HCT116 (cell line): ENCODE measurements at regions not wholly inside any gene's neighbourhood (a gene's known extent, or its start where the extent isn't known, plus 50 kb on each side); places are given as distances from the start of the nearest gene placed in this dataset.

Source experiments
- ATAC-seq: fragments of 200-7000 bp; cut with Tn5 transposase; 2 replicates; pipeline ENCODE4 v1.9.1; 2020; ENCODE audit warnings: mild to moderate bottlenecking, moderate library complexity
- BruUV-seq: library from RNA; stranded (reverse); fragments of 400-500 nt; replicated peaks from 2 replicates; lab custom pipeline; 2021; lab: Mats Ljungman, UMichigan
- CTCF ChIA-PET: fragments of 300-600 bp; sonication (Branson Sonifier 250); formaldehyde crosslinking; loops from one replicate; lab custom pipeline; 2021; ENCODE audit warnings: antibody characterized with exemption; lab: Charles Lee
- POLR2A ChIA-PET: fragments of 300-600, 350-600 bp; sonication (Branson Sonifier 250); formaldehyde crosslinking; loops from one replicate; lab custom pipeline; 2021; ENCODE audit warnings: antibody characterized with exemption; lab: Charles Lee
- RAD21 ChIA-PET, 2 experiments: fragments of 300-600 bp; sonication (Branson Sonifier 250); formaldehyde crosslinking; loops; one replicate each; lab custom pipeline; 2023; ENCODE audit warnings: low total read pairs in 2 of 2; ENCODE audit not compliant: uncharacterized antibody in 2 of 2, unreplicated experiment in 2 of 2, low non-redundant PET in 1 of 2; lab: Charles Lee
- DNase-seq: peaks from one replicate; pipeline ENCODE4 v3.0.0-alpha.2; 2010; ENCODE audit warnings: low read depth, low spot score
- H2AFZ ChIP-seq: fragments of 200-600 bp; shearing (Covaris generic), sonication (generic); 2 replicates; pipeline ENCODE4 v1.6.1; 2017; ENCODE audit warnings: low read depth, mixed run types, mixed read lengths, antibody characterized with exemption, low read length; ENCODE audit not compliant: poor library complexity, severe bottlenecking
- H3K27ac ChIP-seq: 2 replicates; pipeline ENCODE4 v1.5.1; 2012; ENCODE audit warnings: low read depth, low read length
- H3K27me3 ChIP-seq: fragments of 200-600 bp; sonication (generic); 2 replicates; pipeline ENCODE4 v1.6.1; 2016; ENCODE audit warnings: mixed run types, low read length, mixed read lengths; ENCODE audit not compliant: insufficient read depth
- H3K36me3 ChIP-seq, 2 experiments: fragments of 200-500 bp in 1 of 2; fragments of 200-600 bp in 1 of 2; sonication (Bioruptor generic) in 1 of 2; sonication (generic) in 1 of 2; 2 replicates each; pipeline versions ENCODE4 v1.5.1 to v1.6.1; 2014 to 2016; ENCODE audit warnings: low read length in 2 of 2, inconsistent platforms in 1 of 2, mixed read lengths in 1 of 2, mixed run types in 1 of 2; ENCODE audit not compliant: insufficient read depth in 2 of 2, control insufficient read depth in 1 of 2
- H3K4me1 ChIP-seq, 2 experiments: fragments of 200-600 bp in 1 of 2; sonication (generic) in 1 of 2; 2 replicates each; pipeline versions ENCODE4 v1.5.1 to v1.6.1; 2012 to 2017; ENCODE audit warnings: low read length in 2 of 2, inconsistent platforms in 1 of 2, mild to moderate bottlenecking in 1 of 2, mixed read lengths in 1 of 2, mixed run types in 1 of 2, moderate library complexity in 1 of 2; ENCODE audit not compliant: insufficient read depth in 2 of 2, control insufficient read depth in 1 of 2
- H3K4me2 ChIP-seq: fragments of 200-600 bp; sonication (generic); 2 replicates; pipeline ENCODE4 v1.6.1; 2017; ENCODE audit warnings: mixed run types, low read length, mixed read lengths
- H3K4me3 ChIP-seq, 2 experiments: fragments of 200-600 bp in 1 of 2; sonication (generic) in 1 of 2; replicated peaks in 1 of 2; 2 replicates each; pipeline ENCODE4 v1.5.1; 2011 to 2016; ENCODE audit warnings: low read length in 2 of 2, control low read depth in 1 of 2, low read depth in 1 of 2, mild to moderate bottlenecking in 1 of 2, mixed read lengths in 1 of 2, mixed run types in 1 of 2
- H3K79me2 ChIP-seq: fragments of 200-600 bp; sonication (generic); 2 replicates; pipeline ENCODE4 v1.6.1; 2017; ENCODE audit warnings: mild to moderate bottlenecking, mixed run types, low read length, moderate library complexity, mixed read lengths; ENCODE audit not compliant: insufficient read depth
- H3K9ac ChIP-seq: fragments of 200-600 bp; sonication (generic); 2 replicates; pipeline ENCODE4 v1.6.1; 2016; ENCODE audit warnings: low read length, mixed read lengths
- H3K9me2 ChIP-seq: fragments of 200-600 bp; sonication (generic), shearing (Covaris generic); 2 replicates; pipeline ENCODE4 v1.6.1; 2017; ENCODE audit warnings: mixed run types, mild to moderate bottlenecking, moderate library complexity; ENCODE audit not compliant: insufficient read depth
- H3K9me3 ChIP-seq, 2 experiments: fragments of 200-500 bp in 1 of 2; fragments of 200-600 bp in 1 of 2; sonication (Bioruptor generic) in 1 of 2; sonication (generic) in 1 of 2; 2 replicates each; pipeline ENCODE4 v1.6.1; 2014 to 2017; ENCODE audit warnings: low read length in 2 of 2, mixed read lengths in 2 of 2, inconsistent platforms in 1 of 2, low read depth in 1 of 2, mild to moderate bottlenecking in 1 of 2, mixed run types in 1 of 2, moderate library complexity in 1 of 2; ENCODE audit not compliant: control insufficient read depth in 1 of 2, insufficient read depth in 1 of 2
- H4K20me1 ChIP-seq: fragments of 200-600 bp; sonication (generic), shearing (Covaris generic); 2 replicates; pipeline ENCODE4 v1.6.1; 2017; ENCODE audit warnings: mixed run types, mild to moderate bottlenecking, moderate library complexity; ENCODE audit not compliant: insufficient read depth
- CBX3 ChIP-seq: IDR thresholded peaks from 2 replicates; pipeline ENCODE4 v1.6.1; 2012; ENCODE audit warnings: low read depth
- CEBPB ChIP-seq: IDR thresholded peaks from 2 replicates; pipeline ENCODE4 v1.6.1; 2012; ENCODE audit warnings: low read depth
- CTCF ChIP-seq, 3 experiments: fragments of 200-600 bp in 1 of 3; sonication (generic) in 1 of 3; IDR thresholded peaks in 2 of 3; conservative IDR thresholded peaks in 1 of 3; 2 replicates each; pipeline ENCODE4 v1.5.1; 2012 to 2017; ENCODE audit warnings: low read depth in 2 of 3, low read length in 2 of 3, antibody characterized with exemption in 1 of 3, borderline replicate concordance in 1 of 3, control low read depth in 1 of 3, mild to moderate bottlenecking in 1 of 3, mixed read lengths in 1 of 3, mixed run types in 1 of 3, moderate library complexity in 1 of 3; ENCODE audit not compliant: insufficient read depth in 1 of 3
- EGR1 ChIP-seq: IDR thresholded peaks from 2 replicates; pipeline ENCODE4 v1.6.1; 2012; ENCODE audit warnings: low read depth
- EZH2 ChIP-seq: fragments of 200-600 bp; sonication (generic); IDR thresholded peaks from 2 replicates; pipeline ENCODE4 v1.6.1; 2017; ENCODE audit warnings: antibody characterized with exemption, mixed run types
- EZH2phosphoT487 ChIP-seq: fragments of 200-600 bp; IDR thresholded peaks from 2 replicates; pipeline ENCODE4 v1.6.1; 2018; ENCODE audit warnings: antibody characterized with exemption, borderline replicate concordance
- JUND ChIP-seq: IDR thresholded peaks from 2 replicates; pipeline ENCODE4 v1.6.1; 2012
- POLR2A ChIP-seq: IDR thresholded peaks from 2 replicates; pipeline ENCODE4 v1.7.0; 2011; ENCODE audit warnings: borderline replicate concordance; ENCODE audit not compliant: insufficient read depth, insufficient read length; ENCODE audit errors: extremely low read depth
- POLR2AphosphoS5 ChIP-seq: IDR thresholded peaks from 2 replicates; pipeline ENCODE4 v1.6.1; 2011; ENCODE audit warnings: mild to moderate bottlenecking, low read depth, low read length, moderate library complexity
- RAD21 ChIP-seq: IDR thresholded peaks from 2 replicates; pipeline ENCODE4 v1.6.1; 2012; ENCODE audit warnings: low read depth, mild to moderate bottlenecking
- REST ChIP-seq: IDR thresholded peaks from 2 replicates; pipeline ENCODE4 v1.6.1; 2012; ENCODE audit warnings: low read depth
- SIN3A ChIP-seq: IDR thresholded peaks from 2 replicates; pipeline ENCODE4 v1.6.1; 2012; ENCODE audit warnings: low read depth
- ZBTB33 ChIP-seq: IDR thresholded peaks from 2 replicates; pipeline ENCODE4 v1.6.1; 2011; ENCODE audit warnings: mild to moderate bottlenecking, low read length, moderate library complexity; ENCODE audit not compliant: insufficient replicate concordance; ENCODE audit errors: extremely low read depth
- ZFX ChIP-seq: fragments of 450-650 bp; IDR thresholded peaks from 2 replicates; pipeline ENCODE4 v1.6.1; 2017
- ZNF274 ChIP-seq: fragments of 200-500 bp; sonication (Bioruptor generic); IDR thresholded peaks from 2 replicates; pipeline ENCODE4 v1.6.1; 2014; ENCODE audit warnings: mild to moderate bottlenecking, low read depth, low read length, inconsistent platforms
- intact Hi-C: fragments of 100-400 bp; cut with micrococcal nuclease; formaldehyde crosslinking; loops from 2 replicates; pipeline ENCODE4 v1.10.0; 2022

- Histone ChIP-seq H3K27me3 (no peaks in the 10 kb centered on the region), H3K4me3 (no peak overlapping the region), H3K4me1 (peaks cover 0 to 7% of the 10 kb centered on the region in 2 experiments; a peak in 1 of 4 replicates), H4K20me1 (no peaks in the 10 kb centered on the region), H3K9me3 (no peaks in the 10 kb centered on the region), H3K4me2 (no peak overlapping the region), H3K36me3 (no peaks in the 10 kb centered on the region), H2AFZ (no peak overlapping the region), H3K9me2 (0 out of 2 replicates have a peak, but pooled peaks cover 2% of the 10 kb centered on the region), H3K9ac (no peak overlapping the region), H3K27ac (no peak overlapping the region), H3K79me2 (no peaks in the 10 kb centered on the region)
- CTCF ChIA-PET: no interaction called here
- no peak for TF ChIP-seq POLR2A
- TF ChIP-seq ZBTB33: no peak
- TF ChIP-seq REST: no peak
- TF ChIP-seq EZH2phosphoT487: no peak
- TF ChIP-seq CTCF (IDR thresholded peaks at IDR 0.05 in 2 of 3, conservative IDR thresholded peaks at IDR 0.05 in 1 of 3; ENCODE audit: borderline replicate concordance in 1 of 3, insufficient read depth in 1 of 3, low read depth in 2 of 3, low read length in 2 of 3): no peak
- TF ChIP-seq SIN3A: no peak
- no peak for TF ChIP-seq EZH2
- no peak for TF ChIP-seq RAD21
- TF ChIP-seq ZNF274: no peak
- TF ChIP-seq ZFX: no peak
- no peak for TF ChIP-seq CEBPB
- TF ChIP-seq CBX3: no peak
- no peak for TF ChIP-seq EGR1
- no peak for TF ChIP-seq POLR2AphosphoS5
- TF ChIP-seq JUND: no peak
- BruUV-seq: no TSS peak
- RAD21 ChIA-PET: no interaction called here
- no peak for ATAC-seq
- no peak for DNase-seq
- POLR2A ChIA-PET: no interaction called here
- intact Hi-C loops: no loop called here
These were observed 63.3 kb upstream of the TP63 start for GRCh38 chr3:189567766-189568420.
